Mesendoderm (in vitro differentiated cells): ENCODE measurements at regions not wholly inside any gene's neighbourhood (a gene's known extent, or its start where the extent isn't known, plus 50 kb on each side); places are given as distances from the start of the nearest gene placed in this dataset.

ENCODE experiments used
- DNase-seq: peaks from one replicate; pipeline ENCODE4 v3.0.0; 2013
- H2AK5ac ChIP-seq: 2 replicates; pipeline ENCODE4 v1.6.1; 2013; ENCODE audit warnings: low read length, inconsistent platforms
- H2BK120ac ChIP-seq: 2 replicates; pipeline ENCODE4 v1.6.1; 2013; ENCODE audit warnings: low read depth, mild to moderate bottlenecking, low read length, moderate library complexity, mixed read lengths
- H2BK15ac ChIP-seq: replicated peaks from 2 replicates; pipeline ENCODE4 v1.6.1; 2013; ENCODE audit warnings: low read depth, mild to moderate bottlenecking, moderate library complexity
- H2BK5ac ChIP-seq: 2 replicates; pipeline ENCODE4 v1.6.1; 2013; ENCODE audit warnings: low read length, inconsistent platforms
- H3K18ac ChIP-seq: 2 replicates; pipeline ENCODE4 v1.6.1; 2013; ENCODE audit warnings: mild to moderate bottlenecking, low read length, mixed read lengths
- H3K23ac ChIP-seq: one replicate; pipeline ENCODE4 v1.6.1; 2013; ENCODE audit warnings: low read length
- H3K27ac ChIP-seq: 2 replicates; pipeline ENCODE4 v1.5.1; 2013; ENCODE audit warnings: low read depth, mild to moderate bottlenecking, inconsistent platforms, low read length, moderate library complexity
- H3K27me3 ChIP-seq: 2 replicates; pipeline ENCODE4 v1.6.1; 2013; ENCODE audit warnings: low read length, control low read depth, mild to moderate bottlenecking, inconsistent platforms; ENCODE audit not compliant: insufficient read depth, poor library complexity
- H3K36me3 ChIP-seq: 2 replicates; pipeline ENCODE4 v1.6.1; 2013; ENCODE audit warnings: low read length, inconsistent platforms; ENCODE audit not compliant: control insufficient read depth, insufficient read depth
- H3K4ac ChIP-seq: one replicate; pipeline ENCODE4 v1.6.1; 2013; ENCODE audit warnings: low read depth, mild to moderate bottlenecking, low read length, moderate library complexity
- H3K4me1 ChIP-seq: 2 replicates; pipeline ENCODE4 v1.6.1; 2013; ENCODE audit warnings: low read depth, low read length, inconsistent platforms; ENCODE audit not compliant: control insufficient read depth
- H3K4me2 ChIP-seq: 2 replicates; pipeline ENCODE4 v1.6.1; 2013; ENCODE audit warnings: low read length
- H3K4me3 ChIP-seq: 2 replicates; pipeline ENCODE4 v1.5.1; 2013; ENCODE audit warnings: mild to moderate bottlenecking, low read length
- H3K56ac ChIP-seq: one replicate; pipeline ENCODE4 v1.6.1; 2013; ENCODE audit warnings: low read length
- H3K79me1 ChIP-seq: 2 replicates; pipeline ENCODE4 v1.6.1; 2013; ENCODE audit warnings: low read length, inconsistent platforms
- H3K79me2 ChIP-seq: 2 replicates; pipeline ENCODE4 v1.6.1; 2013; ENCODE audit warnings: mild to moderate bottlenecking, low read length; ENCODE audit not compliant: control insufficient read depth, insufficient read depth
- H3K9ac ChIP-seq: 2 replicates; pipeline ENCODE4 v1.6.1; 2013; ENCODE audit warnings: low read length, inconsistent platforms
- H4K5ac ChIP-seq: one replicate; pipeline ENCODE4 v1.6.1; 2013; ENCODE audit warnings: low read length
- H4K8ac ChIP-seq: one replicate; pipeline ENCODE4 v1.6.1; 2013; ENCODE audit warnings: low read depth, mild to moderate bottlenecking, control low read depth, low read length, moderate library complexity
- WGBS: extraction: QIAGEN DNeasy Blood & Tissue Kit; methylation state at CpG from one replicate; pipeline ENCODE4 v1.1.7; 2013; ENCODE audit warnings: low lambda C conversion rate, missing lambda C conversion rate; ENCODE audit not compliant: insufficient coverage; ENCODE audit errors: extremely low coverage; 5-methylcytosine and 5-hydroxymethylcytosine counted together

DNA sequence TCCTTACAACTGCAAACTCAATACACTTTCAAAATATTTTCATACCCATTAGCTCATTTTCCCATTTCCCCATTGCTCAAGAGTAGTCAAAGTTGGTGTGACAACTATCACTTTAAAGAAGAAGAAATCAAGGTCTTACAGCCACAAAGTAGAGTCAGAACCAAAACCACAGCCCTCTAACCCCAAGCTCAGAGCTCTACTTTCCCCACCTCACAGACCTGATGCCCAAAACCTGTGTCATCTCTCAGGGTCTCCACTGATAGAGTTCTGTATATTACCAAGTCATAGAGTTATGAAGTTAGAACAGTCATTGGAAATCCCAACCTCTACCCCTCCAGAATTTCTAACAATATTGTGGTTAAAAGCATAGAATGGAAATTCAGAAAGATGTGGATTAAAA is 505.8 kb downstream of the RAB28 start:
- Histone ChIP-seq H4K8ac (no peak overlapping the region), H2BK120ac (no peak overlapping the region), H3K9ac (no peak overlapping the region), H3K27ac (no peak overlapping the region), H3K79me1 (no peaks in the 10 kb centered on the region), H3K36me3 (no peaks in the 10 kb centered on the region), H3K4me3 (no peak overlapping the region), H3K23ac (no peak overlapping the region), H2BK5ac (no peak overlapping the region), H2BK15ac (no peak overlapping the region), H3K27me3 (no peaks in the 10 kb centered on the region), H3K4ac (no peak overlapping the region), H3K4me1 (no peaks in the 10 kb centered on the region), H3K56ac (no peak overlapping the region), H4K5ac (no peak overlapping the region), H3K18ac (no peak overlapping the region), H3K79me2 (no peaks in the 10 kb centered on the region), H2AK5ac (no peak overlapping the region), H3K4me2 (no peak overlapping the region)
- DNase-seq: no peak

DNA sequence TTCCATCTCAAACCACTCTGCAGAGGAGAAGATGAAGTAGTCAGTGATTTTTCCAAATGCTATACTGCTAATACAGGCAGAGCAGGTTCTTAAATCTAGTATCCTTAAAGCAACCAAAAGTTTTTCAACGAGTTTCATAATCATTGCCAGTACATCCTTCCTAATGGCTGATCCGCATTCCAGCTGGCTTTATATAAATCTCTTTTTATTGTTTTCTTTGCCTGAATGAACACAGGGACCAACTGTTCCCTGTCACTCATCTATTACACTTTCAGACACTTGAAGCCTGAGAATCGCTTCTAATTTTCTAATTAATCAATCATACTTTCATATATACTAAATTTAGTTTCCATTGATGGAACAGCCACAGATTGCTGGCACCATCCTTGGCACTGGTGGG is 508.6 kb downstream of the RAB28 start:
- no peaks in the 10 kb centered on the region for H3K4me1 ChIP-seq
- H4K5ac ChIP-seq: no peak overlapping the region
- H2BK5ac ChIP-seq: no peak overlapping the region
- H3K36me3 ChIP-seq: no peaks in the 10 kb centered on the region
- no peak overlapping the region for H3K23ac ChIP-seq
- no peak overlapping the region for H3K4ac ChIP-seq
- H3K79me1 ChIP-seq: no peaks in the 10 kb centered on the region
- 100% methylated on average over 1 of the region's 3 CpGs for WGBS
- H3K79me2 ChIP-seq: no peaks in the 10 kb centered on the region
- no peak overlapping the region for H3K18ac ChIP-seq
- H3K56ac ChIP-seq: no peak overlapping the region
- H4K8ac ChIP-seq: no peak overlapping the region
- no peak for DNase-seq
- H3K4me3 ChIP-seq: no peak overlapping the region
- no peak overlapping the region for H2AK5ac ChIP-seq
- no peak overlapping the region for H3K4me2 ChIP-seq
- H3K27ac ChIP-seq: no peak overlapping the region
- no peaks in the 10 kb centered on the region for H3K27me3 ChIP-seq
- H2BK15ac ChIP-seq: no peak overlapping the region
- H2BK120ac ChIP-seq: no peak overlapping the region
- H3K9ac ChIP-seq: no peak overlapping the region

DNA sequence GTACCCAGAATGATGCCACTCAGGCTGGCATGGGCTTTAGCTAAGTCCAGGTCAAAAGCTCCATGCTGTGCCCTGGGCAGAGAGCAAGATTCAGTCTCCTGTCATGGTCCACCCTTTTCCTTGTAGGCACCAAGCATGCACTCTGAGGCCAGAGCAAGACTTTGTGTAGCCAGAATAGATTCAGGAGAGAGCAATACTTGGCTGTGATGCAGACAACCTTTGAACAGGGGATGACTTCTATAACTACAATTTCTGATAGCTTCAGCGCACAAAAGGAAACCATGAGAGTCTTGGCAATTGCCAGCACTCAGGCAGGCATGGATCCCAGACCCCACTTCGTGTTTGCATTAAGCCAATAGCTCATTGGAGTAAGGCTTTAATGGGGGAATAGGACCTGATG is 510.6 kb downstream of the RAB28 start:
- Histone ChIP-seq H2BK120ac (no peak overlapping the region), H3K79me1 (no peaks in the 10 kb centered on the region), H3K23ac (no peak overlapping the region), H4K5ac (no peak overlapping the region), H3K9ac (no peak overlapping the region), H3K27me3 (no peaks in the 10 kb centered on the region), H2BK5ac (no peak overlapping the region), H3K36me3 (no peaks in the 10 kb centered on the region), H3K4me2 (no peak overlapping the region), H3K56ac (no peak overlapping the region), H4K8ac (no peak overlapping the region), H3K18ac (no peak overlapping the region), H2AK5ac (no peak overlapping the region), H2BK15ac (no peak overlapping the region), H3K4me1 (no peaks in the 10 kb centered on the region), H3K4ac (no peak overlapping the region), H3K79me2 (no peaks in the 10 kb centered on the region), H3K27ac (no peak overlapping the region), H3K4me3 (no peak overlapping the region)
- no peak for DNase-seq
- no CpG with 5 or more reads among the region's 2 CpGs for WGBS

DNA sequence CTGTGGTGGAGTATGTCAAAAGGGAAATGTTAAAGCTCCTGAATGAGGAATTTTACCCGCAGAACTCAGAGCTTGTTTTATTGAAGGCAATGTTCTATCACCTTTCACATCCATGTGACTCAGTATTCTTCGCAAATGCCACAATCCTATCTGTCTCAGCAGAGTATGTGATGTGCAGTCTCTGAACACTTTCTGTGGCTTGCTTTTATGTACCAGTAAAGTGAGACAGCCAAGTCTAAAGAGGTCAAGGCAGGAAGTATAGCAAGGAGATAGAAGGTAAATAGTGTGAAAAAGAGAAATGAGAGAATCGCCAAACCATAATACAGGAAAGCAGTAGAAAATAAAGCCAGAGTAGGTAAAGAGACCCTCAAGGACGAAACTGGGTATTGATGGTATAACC is 515.8 kb downstream of the RAB28 start:
- no CpG with 5 or more reads among the region's 4 CpGs for WGBS
- no peak overlapping the region for H4K8ac ChIP-seq
- no peak overlapping the region for H2BK120ac ChIP-seq
- DNase-seq: no peak
- H3K23ac ChIP-seq: no peak overlapping the region
- no peak overlapping the region for H4K5ac ChIP-seq
- H3K4ac ChIP-seq: no peak overlapping the region
- no peak overlapping the region for H2AK5ac ChIP-seq
- no peak overlapping the region for H3K18ac ChIP-seq
- H3K36me3 ChIP-seq: no peaks in the 10 kb centered on the region
- H3K4me1 ChIP-seq: no peaks in the 10 kb centered on the region
- no peak overlapping the region for H3K27ac ChIP-seq
- no peak overlapping the region for H3K56ac ChIP-seq
- H3K4me2 ChIP-seq: no peak overlapping the region
- H2BK15ac ChIP-seq: no peak overlapping the region
- no peak overlapping the region for H2BK5ac ChIP-seq
- H3K9ac ChIP-seq: no peak overlapping the region
- no peaks in the 10 kb centered on the region for H3K27me3 ChIP-seq
- no peaks in the 10 kb centered on the region for H3K79me1 ChIP-seq
- H3K79me2 ChIP-seq: no peaks in the 10 kb centered on the region
- H3K4me3 ChIP-seq: no peak overlapping the region

DNA sequence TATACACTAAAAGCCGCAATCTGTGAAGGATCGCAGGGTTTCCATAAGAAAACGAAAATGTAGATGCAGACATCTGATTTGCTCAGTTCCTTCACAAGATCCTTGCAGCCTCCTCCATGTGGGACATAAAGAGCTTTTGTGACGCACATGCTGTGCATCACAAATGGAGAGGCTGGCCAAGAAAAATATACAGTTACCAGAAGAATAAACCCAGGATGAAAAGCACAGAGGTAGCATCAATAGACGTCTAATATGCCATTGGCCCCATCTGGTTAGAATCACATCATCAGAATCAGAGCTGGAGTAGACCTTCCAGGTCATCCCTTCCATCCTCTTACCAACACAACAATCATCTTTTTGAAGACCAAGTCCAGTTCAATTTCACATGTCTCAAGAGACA is 517.4 kb downstream of the RAB28 start:
- Histone ChIP-seq H3K4me1 (no peaks in the 10 kb centered on the region), H2BK120ac (no peak overlapping the region), H3K23ac (no peak overlapping the region), H3K9ac (no peak overlapping the region), H3K56ac (no peak overlapping the region), H3K18ac (no peak overlapping the region), H3K27me3 (no peaks in the 10 kb centered on the region), H3K4ac (no peak overlapping the region), H2AK5ac (no peak overlapping the region), H3K27ac (no peak overlapping the region), H3K79me2 (no peaks in the 10 kb centered on the region), H3K36me3 (no peaks in the 10 kb centered on the region), H4K5ac (no peak overlapping the region), H2BK15ac (no peak overlapping the region), H3K4me2 (no peak overlapping the region), H2BK5ac (no peak overlapping the region), H3K79me1 (no peaks in the 10 kb centered on the region), H4K8ac (no peak overlapping the region), H3K4me3 (no peak overlapping the region)
- no peak for DNase-seq
- no CpG with 5 or more reads among the region's 5 CpGs for WGBS

DNA sequence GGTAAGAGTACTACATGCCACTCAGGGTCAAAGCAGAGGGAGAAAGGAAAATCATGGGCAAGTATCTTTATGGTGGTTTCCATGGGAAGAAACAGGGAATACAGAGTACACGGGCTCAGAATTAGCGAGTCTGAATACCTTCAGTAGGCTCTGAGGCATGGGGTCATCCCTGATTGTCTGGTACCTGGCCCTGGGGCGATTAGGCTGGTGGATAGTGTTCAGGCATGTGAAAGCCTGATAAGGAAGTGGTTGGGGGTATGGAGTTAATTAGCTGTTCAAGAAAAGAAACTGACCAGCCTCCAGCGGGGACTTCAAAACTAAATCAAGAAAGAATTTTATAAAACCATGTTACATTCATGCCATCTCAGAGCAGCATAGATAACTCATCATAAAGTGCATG is 518.8 kb downstream of the RAB28 start:
- DNase-seq: peak; percentile 77
- Histone ChIP-seq H3K36me3 (no peaks in the 10 kb centered on the region), H4K8ac (no peak overlapping the region), H3K4me2 (no peak overlapping the region), H3K4ac (no peak overlapping the region), H2BK15ac (no peak overlapping the region), H2BK5ac (no peak overlapping the region), H3K23ac (no peak overlapping the region), H3K79me2 (no peaks in the 10 kb centered on the region), H3K27me3 (no peaks in the 10 kb centered on the region), H3K27ac (no peak overlapping the region), H3K9ac (no peak overlapping the region), H2AK5ac (no peak overlapping the region), H2BK120ac (no peak overlapping the region), H3K56ac (no peak overlapping the region), H3K4me1 (no peaks in the 10 kb centered on the region), H3K4me3 (no peak overlapping the region), H3K79me1 (no peaks in the 10 kb centered on the region), H4K5ac (no peak overlapping the region), H3K18ac (no peak overlapping the region)
- WGBS: no CpG with 5 or more reads among the region's 4 CpGs
